Endothelial cell (in vitro differentiated cells): ENCODE measurements at regions not wholly inside any gene's neighbourhood (a gene's known extent, or its start where the extent isn't known, plus 50 kb on each side); places are given as distances from the start of the nearest gene placed in this dataset.

Experiments used
- DNase-seq: peaks from one replicate; pipeline ENCODE4 v3.0.0; 2021; ENCODE audit warnings: low spot score
- H3K27ac Mint-ChIP-seq: one replicate; pipeline ENCODE4 v1.8.0; 2021; ENCODE audit warnings: mixed read lengths, inconsistent platforms; ENCODE audit not compliant: unreplicated experiment
- H3K27me3 Mint-ChIP-seq: one replicate; pipeline ENCODE4 v1.8.0; 2021; ENCODE audit warnings: mild to moderate bottlenecking, moderate library complexity, mixed read lengths, inconsistent platforms; ENCODE audit not compliant: unreplicated experiment
- H3K36me3 Mint-ChIP-seq: one replicate; pipeline ENCODE4 v1.8.0; 2021; ENCODE audit warnings: mild to moderate bottlenecking, low read depth, mixed read lengths, inconsistent platforms; ENCODE audit not compliant: unreplicated experiment
- H3K4me1 Mint-ChIP-seq: one replicate; pipeline ENCODE4 v1.8.0; 2021; ENCODE audit warnings: mild to moderate bottlenecking, mixed read lengths, inconsistent platforms; ENCODE audit not compliant: unreplicated experiment
- H3K4me3 Mint-ChIP-seq: one replicate; pipeline ENCODE4 v1.8.0; 2021; ENCODE audit warnings: mild to moderate bottlenecking, mixed read lengths, inconsistent platforms; ENCODE audit not compliant: unreplicated experiment
- H3K9me3 Mint-ChIP-seq: one replicate; pipeline ENCODE4 v1.8.0; 2021; ENCODE audit warnings: mixed read lengths, inconsistent platforms; ENCODE audit not compliant: unreplicated experiment
- TF ChIP-seq, protein P1 (sequence below): fragments of 200-600 bp; sonication (generic); IDR thresholded peaks from one replicate; pipeline ENCODE4 v1.5.0; 2021; ENCODE audit warnings: antibody characterized with exemption; ENCODE audit not compliant: unreplicated experiment

- Mint-ChIP-seq H3K27ac (no peak overlapping the region), H3K27me3 (peaks cover 8% of the 10 kb centered on the region), H3K9me3 (no peaks in the 10 kb centered on the region), H3K36me3 (no peaks in the 10 kb centered on the region), H3K4me1 (no peaks in the 10 kb centered on the region), H3K4me3 (no peak overlapping the region)
- DNase-seq: no peak
- TF ChIP-seq, protein P1, sequence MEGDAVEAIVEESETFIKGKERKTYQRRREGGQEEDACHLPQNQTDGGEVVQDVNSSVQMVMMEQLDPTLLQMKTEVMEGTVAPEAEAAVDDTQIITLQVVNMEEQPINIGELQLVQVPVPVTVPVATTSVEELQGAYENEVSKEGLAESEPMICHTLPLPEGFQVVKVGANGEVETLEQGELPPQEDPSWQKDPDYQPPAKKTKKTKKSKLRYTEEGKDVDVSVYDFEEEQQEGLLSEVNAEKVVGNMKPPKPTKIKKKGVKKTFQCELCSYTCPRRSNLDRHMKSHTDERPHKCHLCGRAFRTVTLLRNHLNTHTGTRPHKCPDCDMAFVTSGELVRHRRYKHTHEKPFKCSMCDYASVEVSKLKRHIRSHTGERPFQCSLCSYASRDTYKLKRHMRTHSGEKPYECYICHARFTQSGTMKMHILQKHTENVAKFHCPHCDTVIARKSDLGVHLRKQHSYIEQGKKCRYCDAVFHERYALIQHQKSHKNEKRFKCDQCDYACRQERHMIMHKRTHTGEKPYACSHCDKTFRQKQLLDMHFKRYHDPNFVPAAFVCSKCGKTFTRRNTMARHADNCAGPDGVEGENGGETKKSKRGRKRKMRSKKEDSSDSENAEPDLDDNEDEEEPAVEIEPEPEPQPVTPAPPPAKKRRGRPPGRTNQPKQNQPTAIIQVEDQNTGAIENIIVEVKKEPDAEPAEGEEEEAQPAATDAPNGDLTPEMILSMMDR: no peak
Measured at GRCh38 chr2:7270011-7270431, 352.8 kb downstream of the RNF144A start.

- H3K4me1 Mint-ChIP-seq: no peaks in the 10 kb centered on the region
- peaks cover 8% of the 10 kb centered on the region for H3K27me3 Mint-ChIP-seq
- no peak overlapping the region for H3K27ac Mint-ChIP-seq
- TF ChIP-seq, protein P1: no peak
- H3K4me3 Mint-ChIP-seq: no peak overlapping the region
- DNase-seq: no peak
- H3K9me3 Mint-ChIP-seq: no peaks in the 10 kb centered on the region
- H3K36me3 Mint-ChIP-seq: no peaks in the 10 kb centered on the region
Measured at GRCh38 chr2:7272210-7272609, 355.0 kb downstream of the RNF144A start.

DNA sequence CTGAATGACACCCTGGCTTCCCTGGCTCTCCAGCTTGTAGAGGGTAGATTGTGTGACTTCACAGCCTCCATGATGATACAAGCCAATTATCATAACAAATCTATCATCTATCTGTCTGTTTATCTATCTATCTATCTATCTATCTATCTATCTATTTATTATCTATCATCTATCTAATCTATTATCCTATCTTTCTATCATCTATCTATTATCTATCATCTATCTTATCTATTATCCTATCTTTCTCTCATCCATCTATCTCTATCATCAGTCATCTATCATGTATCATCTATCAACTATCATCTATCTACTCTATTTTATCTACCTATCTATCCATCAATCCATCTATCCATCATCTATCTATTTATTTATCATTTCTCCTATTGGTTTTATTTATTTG, 361.8 kb downstream of the RNF144A start:
- no peaks in the 10 kb centered on the region for H3K36me3 Mint-ChIP-seq
- no peaks in the 10 kb centered on the region for H3K4me1 Mint-ChIP-seq
- no peak overlapping the region for H3K4me3 Mint-ChIP-seq
- no peaks in the 10 kb centered on the region for H3K9me3 Mint-ChIP-seq
- no peak for DNase-seq
- TF ChIP-seq, protein P1: no peak
- no peak overlapping the region for H3K27ac Mint-ChIP-seq
- H3K27me3 Mint-ChIP-seq: peaks cover 6% of the 10 kb centered on the region

DNA sequence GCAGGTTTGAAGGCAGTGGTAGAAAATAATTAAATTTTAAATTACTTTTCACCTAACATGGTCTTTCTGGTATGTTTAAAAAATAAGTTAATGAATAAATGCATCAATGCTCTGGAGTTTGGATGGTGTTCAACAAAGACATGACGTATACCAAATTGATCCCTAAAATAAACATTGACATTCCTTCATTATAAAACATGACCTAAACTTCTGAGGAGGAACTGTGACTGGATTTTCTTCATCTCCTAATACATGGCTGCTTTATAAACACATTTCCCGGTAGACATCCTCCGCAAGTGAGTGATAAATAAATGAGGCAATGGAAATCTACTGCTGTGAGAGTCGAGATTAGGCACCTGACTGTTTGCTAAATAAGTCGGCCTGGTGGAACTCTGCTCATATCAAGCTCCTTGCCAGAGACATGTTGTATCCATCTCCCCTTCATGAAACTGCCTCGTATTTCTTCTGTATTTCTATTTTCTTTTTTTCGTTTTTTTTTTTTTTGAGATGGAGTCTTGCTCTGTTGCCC, 362.3 kb downstream of the RNF144A start:
- DNase-seq: no peak
- no peaks in the 10 kb centered on the region for H3K9me3 Mint-ChIP-seq
- no peaks in the 10 kb centered on the region for H3K4me1 Mint-ChIP-seq
- no peak overlapping the region for H3K4me3 Mint-ChIP-seq
- no peak overlapping the region for H3K27ac Mint-ChIP-seq
- H3K27me3 Mint-ChIP-seq: peaks cover 1% of the 10 kb centered on the region
- TF ChIP-seq, protein P1: no peak
- H3K36me3 Mint-ChIP-seq: no peaks in the 10 kb centered on the region

DNA sequence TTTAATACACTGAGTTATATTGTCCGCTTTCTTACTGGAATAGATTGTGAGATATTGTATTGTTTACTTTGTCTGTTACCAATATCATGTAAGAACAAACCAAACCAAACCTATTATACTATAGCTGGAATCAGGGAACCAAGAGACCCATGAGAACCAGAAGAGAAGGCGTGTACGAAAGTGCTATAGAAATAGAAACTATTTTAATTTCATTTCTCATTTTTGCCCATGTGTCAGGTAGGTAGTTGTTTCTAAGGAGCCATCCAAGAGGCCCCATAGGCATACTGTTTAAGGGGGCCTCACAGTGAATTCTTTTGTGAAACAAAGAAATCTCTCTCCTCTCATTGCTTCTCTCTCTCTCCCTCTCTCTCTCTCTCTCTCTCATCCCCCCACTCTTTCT, 363.6 kb downstream of the RNF144A start:
- no peak for DNase-seq
- no peak overlapping the region for H3K27ac Mint-ChIP-seq
- no peak overlapping the region for H3K4me3 Mint-ChIP-seq
- no peaks in the 10 kb centered on the region for H3K27me3 Mint-ChIP-seq
- no peaks in the 10 kb centered on the region for H3K36me3 Mint-ChIP-seq
- no peaks in the 10 kb centered on the region for H3K9me3 Mint-ChIP-seq
- no peaks in the 10 kb centered on the region for H3K4me1 Mint-ChIP-seq
- TF ChIP-seq, protein P1: no peak
